Femur (tissue), 1 donor: ENCODE measurements at regions not wholly inside any gene's neighbourhood (a gene's known extent, or its start where the extent isn't known, plus 50 kb on each side); places are given as distances from the start of the nearest gene placed in this dataset.

ENCODE experiments used
- DNase-seq: peaks from one replicate; pipeline ENCODE4 v3.0.0-alpha.2; 2017

DNA sequence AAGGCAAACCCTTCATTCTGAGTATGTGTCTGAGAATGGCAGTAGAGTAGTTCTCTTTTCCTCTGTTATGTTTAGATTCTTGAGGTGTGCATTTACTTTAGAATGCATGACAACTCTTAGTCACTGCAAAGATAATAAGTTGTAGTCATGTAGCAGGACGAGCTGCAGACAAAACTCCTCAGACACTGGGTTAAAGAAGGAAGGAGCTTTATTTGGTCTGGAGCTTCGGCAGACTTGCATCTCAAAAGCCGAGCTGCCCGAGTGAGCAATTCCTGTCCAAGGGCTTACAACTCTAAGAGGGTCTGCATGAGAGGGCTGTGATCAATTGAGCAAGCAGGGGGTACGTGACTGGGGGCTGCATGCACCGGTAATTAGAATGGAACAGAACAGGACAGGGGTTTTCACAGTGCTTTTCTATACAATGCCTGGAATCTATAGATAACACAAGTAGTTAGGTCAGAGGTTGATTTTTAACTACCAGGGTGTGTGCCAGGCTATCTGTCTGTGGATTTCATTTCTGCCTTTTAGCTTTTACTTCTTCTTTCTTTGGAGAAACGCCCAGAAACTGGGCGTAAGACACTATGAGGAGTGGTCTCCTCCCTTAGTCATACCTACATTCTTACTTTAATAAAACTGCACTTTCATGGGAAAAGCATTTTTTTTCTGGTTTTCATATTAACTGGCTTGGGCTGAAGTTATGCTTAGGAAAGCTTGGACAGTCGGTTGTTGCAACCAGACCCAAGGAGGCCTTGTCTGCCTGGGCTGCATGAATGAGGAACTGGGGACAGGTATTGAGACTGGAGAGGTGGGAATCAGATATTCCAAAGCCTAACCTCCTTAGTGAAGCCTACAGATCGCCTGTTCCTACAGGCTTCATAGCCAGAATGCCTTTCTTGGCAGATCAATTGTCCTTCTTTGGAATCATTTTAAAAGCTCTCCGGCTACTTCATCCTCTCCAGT, 115.1 kb downstream of the RHOU start:
- DNase-seq = no peak

DNA sequence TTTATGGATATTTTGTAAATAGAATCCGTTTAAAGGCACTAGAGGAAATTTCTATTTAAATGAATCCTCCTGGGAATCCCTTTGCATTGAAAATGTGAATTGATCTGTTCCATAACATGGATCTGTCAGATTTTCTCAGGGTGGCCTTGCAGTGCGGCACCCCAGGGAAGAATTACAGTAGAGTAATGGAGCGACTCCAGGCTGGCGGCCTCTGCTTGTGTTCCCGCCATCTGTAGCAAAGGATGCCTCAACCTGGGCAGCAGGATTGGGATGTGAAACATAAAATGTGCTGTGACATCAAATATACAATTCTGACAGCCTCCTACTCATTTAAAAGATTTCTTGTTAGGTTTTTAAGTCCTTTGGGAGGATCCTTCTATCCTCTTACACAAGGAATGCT, 115.9 kb downstream of the RHOU start:
- no peak for DNase-seq

DNA sequence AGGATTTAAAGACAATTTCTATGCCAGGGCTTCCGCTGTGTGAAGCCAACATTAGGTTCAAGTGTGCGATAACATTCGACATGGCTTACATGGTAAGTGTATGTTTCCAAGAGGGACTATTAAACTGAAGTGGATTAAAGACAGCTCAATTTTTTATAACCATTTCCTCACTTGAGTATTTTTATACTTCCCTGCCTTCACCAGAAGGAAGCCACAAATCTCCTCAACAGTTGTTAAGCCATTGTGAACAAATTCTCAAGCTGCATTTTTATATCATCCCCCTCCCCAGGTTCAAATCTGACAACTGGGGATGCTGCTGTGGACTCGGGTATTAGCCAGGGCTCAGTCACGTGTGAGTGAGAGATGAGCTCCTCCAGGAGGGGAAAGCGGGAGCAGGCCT, 116.3 kb downstream of the RHOU start:
- no peak for DNase-seq

DNA sequence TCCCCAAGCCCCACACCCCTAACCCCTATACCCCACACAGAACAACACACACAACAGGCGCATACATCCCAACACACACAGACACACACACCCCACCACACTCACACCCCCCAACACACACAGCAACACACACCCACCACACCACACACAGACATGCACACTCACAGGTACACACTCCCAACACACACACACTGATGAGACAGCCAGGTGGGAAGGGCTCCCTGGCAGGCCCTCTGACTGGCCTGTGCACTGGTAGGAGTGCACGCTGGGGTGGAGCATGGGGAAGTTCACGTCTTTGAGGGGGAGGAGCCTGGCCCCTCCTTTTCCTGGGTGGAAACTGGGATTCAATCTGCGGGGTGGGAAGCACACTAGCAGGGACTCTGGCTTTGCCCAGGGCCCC, 116.7 kb downstream of the RHOU start:
- DNase-seq = no peak

DNA sequence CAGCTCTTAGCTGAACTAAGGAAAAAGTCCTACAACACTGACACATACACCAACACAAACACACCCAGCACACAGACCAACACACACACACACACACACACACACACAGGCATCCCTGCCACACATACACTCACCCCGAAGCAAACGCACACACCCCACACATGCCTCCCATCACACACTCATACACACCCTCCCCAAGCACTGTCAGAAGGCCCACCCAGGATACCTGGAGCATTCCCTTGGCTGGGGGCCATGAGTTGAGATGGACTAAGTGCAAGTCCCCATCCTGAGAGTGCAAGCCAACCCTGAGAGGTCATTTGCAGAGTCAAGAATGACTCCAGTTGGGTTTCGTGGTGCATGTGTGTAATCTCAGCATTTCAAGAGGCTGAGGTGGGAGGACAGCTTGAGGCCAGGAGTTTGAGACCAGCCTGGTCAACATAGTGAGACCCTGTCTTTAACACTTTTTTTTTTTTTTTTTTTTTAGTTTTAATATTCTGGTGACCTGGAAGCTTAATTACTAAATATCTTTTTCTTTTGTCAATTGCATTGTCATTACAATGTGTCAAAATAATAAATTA, 117.3 kb downstream of the RHOU start:
- DNase-seq = no peak

DNA sequence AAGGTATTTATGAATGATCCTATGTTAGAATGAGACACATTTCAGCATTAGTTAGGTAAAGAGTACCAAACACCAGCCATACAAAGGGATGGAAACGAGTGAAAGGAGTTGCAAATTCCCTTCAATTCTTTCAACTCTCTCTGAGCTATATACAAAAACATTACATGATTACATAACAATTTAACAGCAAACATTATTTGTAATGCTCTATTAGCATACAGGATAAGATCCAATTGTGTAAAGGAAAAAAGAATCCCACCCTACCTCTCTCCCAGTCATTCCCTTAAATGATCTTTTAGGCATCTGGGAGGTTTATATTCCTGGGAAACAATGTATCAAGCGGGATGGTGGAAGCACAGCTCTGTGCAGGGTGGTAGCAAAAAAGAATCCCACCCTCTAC, 117.9 kb downstream of the RHOU start:
- no peak for DNase-seq

DNA sequence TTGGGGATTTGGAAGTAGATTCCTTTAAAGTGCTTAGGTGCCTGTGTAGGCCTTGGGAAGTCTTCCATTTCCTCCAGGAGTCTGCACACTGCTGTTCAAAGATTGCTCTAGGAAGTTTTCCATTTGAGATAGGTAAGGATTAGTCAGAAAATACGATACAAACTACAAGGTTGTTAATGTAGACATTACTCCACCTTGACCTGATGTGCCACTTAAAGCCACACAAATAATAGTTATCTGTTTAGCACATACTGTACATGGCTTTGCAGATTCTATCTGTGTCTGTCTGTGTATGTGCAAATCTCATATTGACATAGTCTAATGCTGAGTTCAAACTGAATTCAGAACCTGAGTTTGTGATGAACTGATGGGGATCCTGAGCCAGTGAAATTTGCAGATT, 118.4 kb downstream of the RHOU start:
- no peak for DNase-seq

DNA sequence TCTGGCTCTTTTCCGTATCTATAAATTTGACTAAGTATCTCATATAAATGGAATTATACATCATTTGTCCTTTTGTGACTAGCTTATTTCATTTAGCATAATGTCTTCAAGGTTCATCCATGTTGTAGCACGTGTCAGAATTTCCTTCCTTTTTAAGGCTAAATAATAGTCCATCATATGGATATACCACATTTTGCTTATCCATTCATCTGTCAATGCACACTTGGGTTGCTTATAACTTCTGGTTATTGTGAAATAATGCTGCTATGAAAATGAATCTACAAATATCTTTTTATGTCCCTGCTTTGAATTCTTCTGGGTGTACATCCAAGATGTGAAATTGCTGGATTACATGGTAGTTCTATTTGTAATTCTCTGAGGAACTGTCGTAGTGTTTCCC, 119.6 kb downstream of the RHOU start:
- no peak for DNase-seq

DNA sequence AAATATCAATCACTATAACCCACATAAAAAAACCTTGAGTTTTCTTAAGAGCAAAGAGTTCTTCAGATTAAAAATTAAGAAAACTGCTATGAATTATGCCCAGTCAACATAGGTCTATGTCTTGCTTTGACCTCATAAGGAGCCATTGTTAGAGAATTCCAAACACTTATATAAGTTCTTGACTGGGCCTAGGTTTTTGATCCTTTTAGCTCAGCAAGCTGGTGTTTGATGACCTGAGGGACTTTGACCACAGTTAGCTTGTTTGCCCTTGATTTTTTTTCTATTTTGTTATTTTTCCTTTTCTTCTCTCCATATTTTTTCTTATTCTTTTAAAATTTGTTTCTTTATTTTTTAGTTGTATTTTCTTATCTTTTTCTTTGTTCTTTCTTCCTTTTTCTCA, 122.3 kb downstream of the RHOU start:
- no peak for DNase-seq

DNA sequence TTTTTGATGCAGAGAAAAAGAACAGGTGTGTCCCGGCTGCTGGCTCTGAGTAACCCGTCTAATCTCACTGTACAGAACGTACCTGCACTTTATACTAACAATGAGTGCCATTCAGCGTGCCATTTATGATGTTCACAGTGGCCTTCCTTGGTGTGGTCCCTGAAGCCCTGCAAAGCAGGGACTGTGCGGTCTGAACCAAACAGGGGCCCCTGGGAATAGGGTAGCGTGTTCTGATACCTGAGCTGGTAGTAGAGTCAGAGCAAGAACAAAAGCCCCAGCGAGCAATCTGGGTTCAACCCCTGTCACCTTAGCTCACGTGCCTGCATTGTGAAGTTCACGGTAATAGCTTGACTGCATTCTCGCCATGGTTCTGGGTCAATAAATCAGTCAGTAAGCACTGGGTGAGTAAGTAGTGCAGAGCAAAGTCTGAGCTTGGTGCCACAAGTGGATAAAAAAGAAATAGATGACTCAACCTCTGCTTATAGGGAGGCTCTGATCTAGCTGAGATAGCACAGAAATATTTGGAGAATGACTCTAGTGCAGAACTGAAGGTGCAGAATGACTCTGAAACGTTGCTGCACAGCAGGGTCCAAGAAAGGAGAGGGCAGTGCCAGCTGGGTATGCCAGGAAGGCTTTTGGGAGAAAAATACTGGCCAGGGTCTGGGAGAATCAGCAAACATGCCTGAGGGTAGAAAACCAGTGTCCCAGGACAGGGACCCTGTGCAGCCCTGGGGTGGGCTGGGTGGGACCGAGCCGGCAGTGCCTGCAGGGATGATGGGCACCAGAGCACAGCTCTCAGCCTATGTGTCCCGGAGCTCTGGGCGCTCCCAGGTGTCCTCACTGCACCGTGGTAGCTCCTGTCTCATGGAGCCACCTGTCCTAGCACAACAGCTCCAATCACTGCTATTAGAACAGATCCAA, 125.9 kb downstream of the RHOU start:
- DNase-seq = no peak

DNA sequence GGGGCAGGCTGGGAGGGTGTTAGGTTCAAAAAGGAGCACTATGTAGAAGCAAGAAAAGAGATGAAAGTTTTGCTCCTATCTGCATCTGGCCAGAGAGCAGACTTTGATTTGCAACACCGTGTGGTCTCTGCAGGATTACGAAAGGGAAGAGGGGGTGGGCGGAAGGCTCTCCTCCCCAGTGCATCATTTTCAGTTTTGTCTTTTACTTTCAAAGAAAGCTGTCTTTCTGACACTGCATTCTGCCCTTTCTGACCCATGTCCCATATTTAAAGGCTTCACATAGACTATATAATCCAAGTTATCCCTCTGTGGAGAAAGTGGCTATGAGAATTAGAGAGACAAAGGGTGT, 126.5 kb downstream of the RHOU start:
- DNase-seq = no peak

DNA sequence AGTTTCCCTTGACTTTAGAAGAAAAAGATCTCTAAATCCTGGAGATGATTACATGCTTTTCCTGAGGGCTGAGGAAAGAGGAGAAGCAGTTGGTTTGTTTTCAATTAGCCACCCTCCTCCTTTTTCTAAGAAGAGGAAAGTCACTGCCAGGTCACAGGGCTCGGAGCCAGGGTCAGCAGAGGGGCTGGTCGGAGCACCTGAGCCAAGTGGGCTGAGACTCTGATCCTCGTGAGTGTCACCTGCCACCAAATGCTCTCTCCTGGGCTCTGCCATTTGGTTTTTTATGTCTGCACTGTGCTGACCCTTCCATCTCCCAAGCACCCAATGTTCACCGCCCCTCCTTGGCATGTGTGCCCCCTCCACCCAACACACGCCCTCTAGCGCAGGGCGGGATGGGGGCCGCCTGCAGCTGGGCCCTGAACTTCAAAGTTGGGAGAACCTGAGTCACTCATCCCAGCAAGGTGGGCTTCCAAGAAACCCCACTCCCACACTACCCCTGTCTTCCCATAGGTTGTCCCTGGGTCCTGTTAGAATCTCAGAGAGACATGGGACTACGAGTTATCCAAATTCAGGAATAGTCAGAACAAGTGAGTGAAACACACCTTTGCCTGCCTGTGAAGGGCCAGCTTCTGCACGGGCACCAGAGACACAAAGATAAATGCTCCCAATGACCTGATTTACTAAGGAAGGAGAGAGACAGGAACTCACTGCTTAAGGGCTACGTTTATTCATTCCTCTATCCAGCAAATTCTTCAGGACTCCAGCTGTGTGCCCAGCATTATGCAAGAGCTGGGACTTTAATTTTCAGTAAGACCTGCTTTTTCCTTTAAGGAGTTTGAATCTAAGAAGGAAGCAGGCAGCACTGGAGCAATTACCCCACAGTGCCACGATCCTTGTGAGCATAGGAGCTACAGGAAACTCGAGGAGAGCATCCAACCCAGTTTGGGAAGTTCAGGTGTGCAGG, 127.5 kb downstream of the RHOU start:
- DNase-seq = no peak

DNA sequence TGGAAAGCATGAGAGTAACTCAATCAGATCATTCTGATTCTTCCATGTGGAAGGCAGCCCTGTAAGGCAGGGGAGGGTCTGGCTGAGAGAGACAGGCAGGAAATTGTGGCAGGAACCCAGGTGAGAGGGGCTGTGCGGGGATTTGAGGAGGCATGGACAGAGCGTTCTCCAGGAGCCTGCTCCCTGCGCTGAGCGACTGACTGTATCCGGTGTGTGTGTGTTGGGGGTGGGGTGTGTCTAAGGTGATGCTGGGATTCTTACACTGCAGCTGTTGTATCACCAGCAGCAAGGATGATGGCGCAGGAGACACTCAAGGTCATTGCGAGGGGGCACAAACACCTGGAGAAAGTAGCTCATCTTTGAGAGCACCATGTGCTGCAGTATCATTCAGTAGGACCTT, 128.5 kb downstream of the RHOU start:
- DNase-seq = no peak

DNA sequence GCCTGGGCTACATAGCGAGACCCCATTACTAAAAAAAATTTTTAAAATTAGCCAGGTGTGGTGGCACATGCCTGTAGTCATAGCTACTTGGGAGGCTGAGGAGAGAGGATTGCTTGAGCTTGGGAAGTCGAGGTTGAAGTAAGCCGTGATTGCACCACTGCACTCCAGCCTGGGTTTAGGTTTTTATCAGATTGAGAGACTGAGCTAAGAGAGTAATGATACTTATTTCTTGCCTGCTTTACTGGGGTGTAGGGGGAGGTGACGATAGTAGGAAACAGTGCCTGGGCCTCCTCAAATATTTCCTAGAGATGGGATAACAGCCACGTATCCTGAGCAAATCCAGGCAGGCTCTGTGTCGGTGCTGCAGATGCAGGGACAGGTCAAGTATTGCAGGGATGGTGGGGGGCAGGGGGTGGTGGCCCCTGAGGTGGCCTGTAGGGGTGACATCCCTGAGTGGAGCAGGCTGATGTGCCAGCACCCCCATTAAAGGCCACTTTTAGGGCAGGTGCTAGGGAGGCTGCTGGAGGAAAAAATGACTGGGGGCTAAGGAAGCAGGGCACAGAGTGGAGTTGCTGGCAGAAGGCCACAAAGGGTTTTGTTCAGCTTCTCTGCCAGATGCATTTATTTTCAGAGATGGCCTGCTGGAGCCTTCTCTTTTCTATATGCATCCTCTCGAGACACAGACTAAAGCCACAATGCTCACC, 130.5 kb downstream of the RHOU start:
- DNase-seq = no peak

DNA sequence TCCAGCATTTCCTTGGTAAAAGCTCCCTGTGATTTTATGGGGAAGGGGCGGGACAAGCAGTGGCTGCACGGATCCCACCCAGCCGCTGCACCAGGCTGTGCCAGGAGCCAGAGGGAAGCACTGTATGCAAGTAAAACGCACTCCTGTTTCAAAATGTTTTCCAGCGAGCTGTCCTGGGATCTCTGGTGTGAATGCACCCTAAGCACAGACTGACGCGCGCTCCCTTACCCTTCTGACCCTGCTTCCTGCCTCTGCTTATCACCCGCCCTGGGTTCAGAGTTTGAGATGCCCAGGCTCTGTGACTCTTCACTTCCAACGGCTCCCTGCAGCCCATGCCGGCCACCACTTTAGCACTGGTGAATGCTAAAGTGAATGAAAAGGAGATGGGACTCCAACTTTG, 131.2 kb downstream of the RHOU start:
- DNase-seq = no peak

DNA sequence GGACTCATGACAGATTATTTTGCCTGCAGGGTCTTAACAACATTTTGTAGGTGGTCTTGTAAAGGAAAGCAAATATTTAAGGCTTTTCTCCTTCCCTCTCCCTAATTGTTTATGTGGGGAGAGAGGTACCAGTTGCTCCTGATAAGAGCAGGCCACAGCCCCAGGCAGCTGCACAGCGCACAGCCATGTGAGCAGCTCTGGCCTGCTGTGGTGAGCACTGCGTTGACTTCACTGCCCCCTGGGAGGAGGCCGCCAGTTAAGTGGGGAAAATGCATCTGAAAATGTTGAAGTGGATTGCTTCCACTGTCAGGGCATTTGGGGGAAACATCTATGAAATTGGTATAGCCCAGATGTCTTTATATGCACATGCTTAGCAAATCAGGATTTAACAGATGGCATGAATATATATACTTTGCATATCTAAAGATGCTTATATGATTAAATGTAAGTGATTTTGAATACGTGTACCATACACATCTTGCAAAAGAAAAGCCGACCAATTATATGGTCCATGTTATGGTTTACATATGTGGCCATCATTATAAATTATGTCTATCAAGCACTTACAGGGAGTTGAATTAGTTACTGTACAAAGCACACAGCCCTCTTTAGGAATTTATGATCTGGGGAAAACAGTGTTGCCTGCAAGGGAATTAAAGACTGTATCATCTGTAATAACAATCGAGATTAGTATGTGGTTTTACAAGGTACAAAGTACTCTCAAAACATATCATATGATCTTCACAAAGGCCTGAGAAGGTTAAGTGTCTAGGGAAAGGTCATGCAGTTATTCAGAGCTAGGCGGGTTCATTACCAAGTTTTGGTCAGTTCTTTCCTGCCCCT, 132.1 kb downstream of the RHOU start:
- DNase-seq = peak; percentile 51

DNA sequence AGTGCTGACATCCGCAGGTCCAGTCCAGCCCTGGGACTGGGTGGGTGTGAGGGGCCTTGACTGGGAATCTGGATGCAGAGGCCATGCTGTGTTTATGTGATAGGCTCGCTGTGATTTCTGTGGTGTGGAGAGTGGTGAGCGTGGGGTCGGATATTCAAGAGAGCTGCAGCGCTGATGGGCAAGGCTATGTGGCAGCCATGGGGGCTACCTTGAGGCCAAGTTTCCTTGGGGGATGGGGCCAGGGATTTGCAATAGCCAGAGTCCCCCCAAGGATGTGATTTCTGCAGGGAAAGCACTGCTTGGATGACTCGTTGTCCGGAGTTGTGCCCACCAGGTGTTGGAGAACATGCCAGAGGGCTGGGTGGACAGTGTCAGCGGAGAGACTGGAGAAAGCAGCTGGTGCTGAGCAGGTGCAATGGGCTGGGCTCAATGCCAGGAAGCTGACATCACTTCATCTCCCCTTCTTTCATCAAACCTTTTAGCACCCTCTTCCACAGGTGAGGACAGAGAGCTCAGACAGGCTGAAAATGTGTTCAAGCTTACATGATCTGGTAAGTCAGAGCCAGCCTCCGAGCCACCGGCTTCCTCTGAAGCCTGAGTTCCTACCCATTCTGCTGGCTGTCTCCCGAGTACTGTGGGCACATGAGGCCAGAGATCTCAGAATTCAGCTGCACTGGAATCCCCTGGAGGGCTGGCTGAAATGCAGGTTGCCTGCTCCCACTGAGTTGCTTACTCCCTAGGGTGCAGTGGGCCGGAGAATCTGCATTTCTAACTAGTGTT, 132.9 kb downstream of the RHOU start:
- DNase-seq = no peak

DNA sequence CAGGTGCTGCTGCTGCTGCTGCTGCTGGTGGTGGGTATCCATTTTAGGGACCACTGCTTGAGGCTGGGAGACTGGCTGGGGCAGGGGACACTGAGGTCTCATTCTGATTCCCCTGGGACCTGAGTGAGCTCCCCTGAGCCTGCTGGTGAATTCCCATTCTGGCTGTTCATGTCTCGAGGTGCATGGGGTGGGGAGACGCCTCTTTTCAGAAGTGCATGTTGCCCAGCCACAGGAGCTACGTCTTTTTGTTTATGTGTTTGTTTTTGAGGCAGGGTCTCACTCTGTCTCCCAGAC, 133.4 kb downstream of the RHOU start:
- no peak for DNase-seq

DNA sequence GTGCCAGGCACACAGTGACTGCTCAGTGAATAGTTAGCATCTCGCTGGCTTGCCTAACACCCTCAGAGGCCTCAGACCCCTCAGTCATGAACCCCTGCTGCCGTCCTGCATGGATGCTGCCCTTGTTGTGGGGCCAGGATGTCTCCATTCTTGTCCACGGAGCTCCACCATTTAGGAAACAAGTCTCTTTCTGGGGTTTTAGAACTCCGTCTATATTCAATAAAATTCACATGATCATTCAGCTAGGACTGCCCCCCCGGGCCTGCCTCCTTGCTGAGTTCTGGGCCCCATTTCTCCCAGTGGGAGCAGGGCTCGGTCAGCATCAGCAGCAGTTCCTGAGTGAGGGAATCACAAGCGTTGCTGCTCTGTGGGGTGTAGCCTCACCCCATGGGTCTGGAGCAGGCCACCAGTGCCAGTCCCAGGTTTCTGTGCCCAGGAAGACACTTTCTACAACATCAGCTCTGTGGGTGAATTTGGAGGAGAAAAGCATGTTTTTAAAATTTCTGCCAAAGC, 134.1 kb downstream of the RHOU start:
- no peak for DNase-seq
